ENCODE measurements at regions not wholly inside any gene's neighbourhood (a gene's known extent, or its start where the extent isn't known, plus 50 kb on each side); places are given as distances from the start of the nearest gene placed in this dataset.

- no peaks in the 10 kb centered on the region for H3K4me1 Mint-ChIP-seq (ENCODE audit: low read depth)
- H3K27ac Mint-ChIP-seq: no peak overlapping the region
- no peaks in the 10 kb centered on the region for H3K36me3 Mint-ChIP-seq (ENCODE audit: low read depth)
- no peaks in the 10 kb centered on the region for H3K27me3 Mint-ChIP-seq
- H3K9me3 Mint-ChIP-seq: peaks cover 17% of the 10 kb centered on the region
- no peak overlapping the region for H3K4me3 Mint-ChIP-seq
- intact Hi-C loops (cut with micrococcal nuclease): no loop called here
Observed at GRCh38 chr17:71703701-71704100, 417.1 kb upstream of the SOX9 start.

- H3K9me3 Mint-ChIP-seq: peaks cover 15% of the 10 kb centered on the region
- intact Hi-C loops (cut with micrococcal nuclease): no loop called here
- H3K27me3 Mint-ChIP-seq: no peaks in the 10 kb centered on the region
- H3K36me3 Mint-ChIP-seq (ENCODE audit: low read depth): no peaks in the 10 kb centered on the region
- H3K4me1 Mint-ChIP-seq (ENCODE audit: low read depth): no peaks in the 10 kb centered on the region
- no peak overlapping the region for H3K27ac Mint-ChIP-seq
- H3K4me3 Mint-ChIP-seq: no peak overlapping the region
Observed at GRCh38 chr17:71709271-71709890, 411.4 kb upstream of the SOX9 start.

- H3K9me3 Mint-ChIP-seq: peaks cover 9% of the 10 kb centered on the region
- no peaks in the 10 kb centered on the region for H3K36me3 Mint-ChIP-seq (ENCODE audit: low read depth)
- H3K4me3 Mint-ChIP-seq: no peak overlapping the region
- no peak overlapping the region for H3K27ac Mint-ChIP-seq
- no peaks in the 10 kb centered on the region for H3K27me3 Mint-ChIP-seq
- H3K4me1 Mint-ChIP-seq (ENCODE audit: low read depth): no peaks in the 10 kb centered on the region
- intact Hi-C loops (cut with micrococcal nuclease): no loop called here
Observed at GRCh38 chr17:71709946-71710345, 410.9 kb upstream of the SOX9 start.

DNA sequence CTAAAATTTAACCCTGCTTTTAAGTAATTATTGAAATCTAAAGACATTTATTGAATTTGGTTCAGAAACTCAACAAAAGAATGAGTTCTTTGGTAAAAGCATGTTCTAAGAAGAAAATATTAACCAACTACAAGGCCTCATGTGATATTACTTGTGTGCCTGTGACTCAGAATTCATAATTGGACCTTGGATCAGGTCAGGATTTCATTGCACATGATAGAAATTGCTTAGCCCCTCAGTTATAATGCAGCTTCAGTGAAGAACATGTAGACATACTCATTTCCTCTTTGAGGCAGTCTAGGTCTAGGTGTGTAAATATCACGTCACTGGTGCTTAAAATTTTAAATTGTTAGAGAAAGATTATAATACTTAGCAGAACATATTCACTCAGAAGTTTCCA is 410.0 kb upstream of the SOX9 start:
- no peaks in the 10 kb centered on the region for H3K27me3 Mint-ChIP-seq
- no peak overlapping the region for H3K27ac Mint-ChIP-seq
- intact Hi-C loops (cut with micrococcal nuclease): no loop called here
- peaks cover 12% of the 10 kb centered on the region for H3K9me3 Mint-ChIP-seq
- H3K36me3 Mint-ChIP-seq (ENCODE audit: low read depth): no peaks in the 10 kb centered on the region
- no peaks in the 10 kb centered on the region for H3K4me1 Mint-ChIP-seq (ENCODE audit: low read depth)
- H3K4me3 Mint-ChIP-seq: no peak overlapping the region

DNA sequence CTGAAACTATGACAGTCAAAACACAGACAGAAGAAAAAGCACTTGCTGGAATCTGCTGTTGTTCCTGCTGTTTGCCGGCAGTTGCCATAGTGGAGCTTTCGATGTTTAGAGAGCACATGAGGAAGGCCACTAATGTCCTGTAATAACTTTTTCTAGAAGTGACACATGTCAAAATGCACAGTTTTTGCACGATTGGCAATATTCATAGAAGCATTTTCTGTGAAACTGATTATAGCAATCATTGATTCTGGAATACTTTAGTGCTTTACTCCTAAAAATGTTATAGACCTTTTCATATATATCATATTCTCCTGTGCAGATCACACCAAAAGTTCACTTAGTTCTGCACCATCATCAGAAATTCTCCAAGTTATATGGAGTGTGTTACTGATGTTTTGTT is 407.0 kb upstream of the SOX9 start:
- Mint-ChIP-seq H3K27me3 (no peaks in the 10 kb centered on the region), H3K4me3 (no peak overlapping the region), H3K9me3 (peaks cover 21% of the 10 kb centered on the region), H3K4me1 (ENCODE audit: low read depth) (no peaks in the 10 kb centered on the region), H3K27ac (no peak overlapping the region), H3K36me3 (ENCODE audit: low read depth) (no peaks in the 10 kb centered on the region)
- intact Hi-C loops (cut with micrococcal nuclease): no loop called here

GRCh38 chr17:71724339-71724738 is 396.5 kb upstream of the SOX9 start:
- Mint-ChIP-seq H3K9me3 (peaks cover 9% of the 10 kb centered on the region), H3K4me1 (ENCODE audit: low read depth) (no peaks in the 10 kb centered on the region), H3K4me3 (no peak overlapping the region), H3K27me3 (no peaks in the 10 kb centered on the region), H3K36me3 (ENCODE audit: low read depth) (no peaks in the 10 kb centered on the region), H3K27ac (no peak overlapping the region)
- intact Hi-C loops (cut with micrococcal nuclease): no loop called here

- Mint-ChIP-seq H3K9me3 (peaks cover 9% of the 10 kb centered on the region), H3K4me1 (ENCODE audit: low read depth) (no peaks in the 10 kb centered on the region), H3K4me3 (no peak overlapping the region), H3K27ac (no peak overlapping the region), H3K27me3 (no peaks in the 10 kb centered on the region), H3K36me3 (ENCODE audit: low read depth) (no peaks in the 10 kb centered on the region)
- intact Hi-C loops (cut with micrococcal nuclease): no loop called here
Observed at GRCh38 chr17:71725811-71726210, 395.0 kb upstream of the SOX9 start.

GRCh38 chr17:71726341-71726740 is 394.5 kb upstream of the SOX9 start:
- Mint-ChIP-seq H3K9me3 (peaks cover 9% of the 10 kb centered on the region), H3K4me1 (ENCODE audit: low read depth) (no peaks in the 10 kb centered on the region), H3K4me3 (no peak overlapping the region)

GRCh38 chr17:71727292-71727691 is 393.5 kb upstream of the SOX9 start:
- no peaks in the 10 kb centered on the region for H3K4me1 Mint-ChIP-seq (ENCODE audit: low read depth)
- H3K27ac Mint-ChIP-seq: no peak overlapping the region
- no peak overlapping the region for H3K4me3 Mint-ChIP-seq
- no peaks in the 10 kb centered on the region for H3K27me3 Mint-ChIP-seq
- no peaks in the 10 kb centered on the region for H3K36me3 Mint-ChIP-seq (ENCODE audit: low read depth)
- intact Hi-C loops (cut with micrococcal nuclease): no loop called here
- H3K9me3 Mint-ChIP-seq: peaks cover 9% of the 10 kb centered on the region

More at GRCh38 chr17:71726341-71726740, 394.5 kb upstream of the SOX9 start:
- intact Hi-C loops (cut with micrococcal nuclease): no loop called here
- H3K27me3 Mint-ChIP-seq: no peaks in the 10 kb centered on the region
- H3K27ac Mint-ChIP-seq: no peak overlapping the region
- H3K36me3 Mint-ChIP-seq (ENCODE audit: low read depth): no peaks in the 10 kb centered on the region

DNA sequence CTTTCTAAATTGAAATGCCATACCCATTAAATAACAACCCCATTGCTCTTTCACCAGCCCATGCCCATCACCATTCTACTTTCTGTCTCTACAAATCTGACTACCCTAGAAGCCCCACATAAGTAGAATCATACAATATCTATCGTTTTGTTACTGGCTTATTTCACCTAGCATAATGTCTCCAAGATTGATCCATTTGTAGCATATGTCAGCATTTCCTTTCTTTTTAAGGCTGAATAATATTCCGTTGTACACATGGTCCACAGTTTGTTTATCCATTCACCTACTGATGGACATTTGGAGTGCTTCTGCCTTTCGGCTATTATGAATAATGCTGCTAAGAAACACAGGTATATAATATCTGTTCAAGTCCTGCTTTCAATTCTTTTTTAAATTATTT is 393.1 kb upstream of the SOX9 start:
- intact Hi-C loops (cut with micrococcal nuclease): no loop called here
- H3K36me3 Mint-ChIP-seq (ENCODE audit: low read depth): no peaks in the 10 kb centered on the region

DNA sequence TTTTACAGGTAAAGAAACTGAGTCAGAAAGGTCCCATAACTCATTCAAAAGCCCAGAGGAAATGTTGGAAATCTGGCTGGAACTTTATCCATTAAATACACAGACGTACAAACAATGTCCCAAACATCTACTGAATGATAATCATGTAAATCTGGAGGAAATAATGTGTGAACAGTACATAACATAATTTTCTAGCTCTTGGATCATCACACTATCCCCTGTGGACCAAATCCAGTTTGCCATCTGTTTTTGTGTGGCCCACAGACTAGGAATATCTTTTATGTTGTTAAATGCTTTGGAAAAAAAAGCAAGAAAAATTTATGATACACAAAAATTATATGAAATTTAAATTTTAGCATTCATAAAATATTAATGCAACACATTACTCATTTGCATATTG is 389.9 kb upstream of the SOX9 start:
- Mint-ChIP-seq H3K27ac (no peak overlapping the region), H3K27me3 (no peaks in the 10 kb centered on the region), H3K36me3 (ENCODE audit: low read depth) (no peaks in the 10 kb centered on the region), H3K4me1 (ENCODE audit: low read depth) (no peaks in the 10 kb centered on the region), H3K4me3 (no peak overlapping the region), H3K9me3 (peaks cover 26% of the 10 kb centered on the region)
- intact Hi-C loops (cut with micrococcal nuclease): no loop called here

More for the DNA sequence above, 393.1 kb upstream of the SOX9 start:
- Mint-ChIP-seq H3K9me3 (peaks cover 9% of the 10 kb centered on the region), H3K27ac (no peak overlapping the region), H3K4me3 (no peak overlapping the region), H3K4me1 (ENCODE audit: low read depth) (no peaks in the 10 kb centered on the region), H3K27me3 (no peaks in the 10 kb centered on the region)

DNA sequence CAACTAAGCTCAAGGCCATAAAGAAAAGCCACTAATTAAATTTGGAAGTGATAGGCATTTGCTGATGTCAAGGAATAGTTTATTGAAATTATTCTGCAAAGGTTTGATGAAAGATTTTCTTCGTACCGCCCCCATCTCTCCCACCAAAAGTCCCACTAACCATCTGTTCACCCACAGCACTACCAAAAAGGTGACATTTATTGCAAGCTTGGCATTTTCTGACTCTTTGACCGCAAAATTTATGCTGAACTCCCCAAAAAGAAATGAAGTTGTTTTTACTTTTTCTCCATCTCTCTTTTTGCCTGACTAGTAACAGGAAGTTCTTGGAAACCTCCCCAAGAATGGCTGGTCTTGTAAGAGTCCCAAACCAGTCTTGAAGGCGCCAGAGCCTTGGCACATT is 384.9 kb upstream of the SOX9 start:
- Mint-ChIP-seq H3K27ac (no peak overlapping the region), H3K4me3 (no peak overlapping the region), H3K4me1 (ENCODE audit: low read depth) (no peaks in the 10 kb centered on the region), H3K36me3 (ENCODE audit: low read depth) (no peaks in the 10 kb centered on the region), H3K27me3 (no peaks in the 10 kb centered on the region), H3K9me3 (peaks cover 22% of the 10 kb centered on the region)
- intact Hi-C loops (cut with micrococcal nuclease): no loop called here

GRCh38 chr17:71740866-71741265 is 380.0 kb upstream of the SOX9 start:
- intact Hi-C loops (cut with micrococcal nuclease): no loop called here
- Mint-ChIP-seq H3K9me3 (peaks cover 5% of the 10 kb centered on the region), H3K27me3 (no peaks in the 10 kb centered on the region), H3K36me3 (ENCODE audit: low read depth) (no peaks in the 10 kb centered on the region), H3K27ac (no peak overlapping the region), H3K4me1 (ENCODE audit: low read depth) (no peaks in the 10 kb centered on the region), H3K4me3 (no peak overlapping the region)

DNA sequence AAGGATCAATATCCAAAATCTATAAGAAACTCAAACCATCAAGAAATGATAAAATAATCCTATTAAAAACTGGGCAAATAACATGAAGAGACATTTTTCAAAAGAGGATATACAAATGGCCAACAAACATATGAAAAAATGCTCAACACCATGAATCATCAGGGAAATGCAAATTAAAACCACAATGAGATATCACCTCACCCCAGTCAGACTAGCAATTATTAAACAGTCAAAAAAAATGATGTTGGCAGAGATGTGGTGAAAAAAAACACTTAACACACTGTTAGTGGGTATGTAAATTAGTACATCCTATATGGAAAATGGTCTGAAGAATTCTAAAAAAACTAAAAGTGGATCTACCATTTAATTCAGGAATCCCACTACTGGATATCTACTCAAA is 379.0 kb upstream of the SOX9 start:
- peaks cover 5% of the 10 kb centered on the region for H3K9me3 Mint-ChIP-seq
- intact Hi-C loops (cut with micrococcal nuclease): no loop called here
- H3K27me3 Mint-ChIP-seq: no peaks in the 10 kb centered on the region
- no peaks in the 10 kb centered on the region for H3K36me3 Mint-ChIP-seq (ENCODE audit: low read depth)
- H3K27ac Mint-ChIP-seq: no peak overlapping the region
- no peaks in the 10 kb centered on the region for H3K4me1 Mint-ChIP-seq (ENCODE audit: low read depth)
- no peak overlapping the region for H3K4me3 Mint-ChIP-seq

DNA sequence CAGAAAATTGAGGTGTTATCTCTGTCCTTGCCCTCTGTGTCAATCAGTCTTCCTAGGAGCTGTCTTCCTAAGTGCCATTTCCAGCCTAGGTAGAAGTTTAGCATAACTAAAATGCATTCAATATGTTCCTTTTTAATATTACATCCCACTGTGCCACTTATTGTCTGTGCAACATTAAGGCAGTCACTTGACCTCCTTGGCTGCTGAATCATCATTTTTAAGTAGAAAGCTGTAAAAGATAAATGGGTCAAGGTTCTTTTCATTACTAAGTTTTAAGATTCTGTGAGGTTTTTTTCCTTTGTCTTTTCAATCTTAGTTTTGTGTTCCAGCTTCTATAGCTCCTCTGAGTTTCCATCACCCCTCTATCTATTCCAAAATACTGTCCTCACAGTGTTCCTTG is 371.9 kb upstream of the SOX9 start:
- Mint-ChIP-seq H3K36me3 (ENCODE audit: low read depth) (no peaks in the 10 kb centered on the region), H3K4me1 (ENCODE audit: low read depth) (no peaks in the 10 kb centered on the region), H3K4me3 (no peak overlapping the region), H3K27ac (no peak overlapping the region), H3K27me3 (no peaks in the 10 kb centered on the region), H3K9me3 (no peaks in the 10 kb centered on the region)
- intact Hi-C loops (cut with micrococcal nuclease): no loop called here

Measured in dendritic cell treated with granulocyte-macrophage colony-stimulating factor and Interleukin-4, amounts not matched to agents 40 ng/mL and 50 ng/mL, for 4 days (primary cell).